GM18873 (cell line): ENCODE measurements at regions not wholly inside any gene's neighbourhood (a gene's known extent, or its start where the extent isn't known, plus 50 kb on each side); places are given as distances from the start of the nearest gene placed in this dataset.

Source experiments
- ATAC-seq: cut with Tn5 transposase; IDR thresholded peaks from one replicate; pipeline ENCODE4 v1.9.1; 2021; ENCODE audit warnings: mild to moderate bottlenecking, moderate library complexity, moderate number of reproducible peaks; ENCODE audit not compliant: unreplicated experiment, low FRiP score

DNA sequence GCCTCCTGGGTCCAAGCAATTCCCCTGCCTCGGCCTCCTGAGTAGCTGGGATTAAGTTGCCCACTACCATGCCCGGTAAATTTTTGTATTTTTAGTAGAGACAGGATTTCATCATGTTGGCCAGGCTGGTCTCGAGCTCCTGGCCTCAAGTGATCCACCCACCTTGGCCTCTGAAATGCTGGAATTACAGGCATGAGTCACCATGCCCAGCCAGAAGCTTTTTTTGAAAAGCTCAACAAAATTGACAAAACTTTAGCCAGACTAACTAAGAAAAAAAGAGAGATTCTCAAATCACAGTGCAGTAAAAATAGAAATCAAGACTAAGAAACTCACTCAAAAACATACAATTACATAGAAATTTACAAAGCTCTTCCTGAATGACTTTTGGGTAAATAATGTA lies 420.6 kb downstream of the COL12A1 start:
- no peak for ATAC-seq

DNA sequence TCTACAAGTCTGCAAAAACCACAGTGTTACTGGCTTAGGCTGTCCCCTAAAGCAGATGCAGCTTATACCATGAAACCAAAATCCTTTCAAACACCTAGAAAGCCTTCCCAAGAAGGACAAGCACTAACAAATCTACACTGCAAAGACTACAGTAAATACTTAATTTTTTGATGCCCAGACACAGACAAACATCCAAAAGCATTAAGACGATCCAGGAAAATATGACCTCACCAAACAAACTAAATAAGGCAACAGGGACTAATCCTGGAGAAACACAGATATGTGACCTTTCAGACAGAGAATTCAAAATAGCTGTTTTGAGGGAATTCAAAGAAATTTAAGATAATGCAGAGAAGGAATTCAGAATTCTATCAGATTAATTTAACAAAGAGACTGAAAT lies 423.5 kb downstream of the COL12A1 start:
- no peak for ATAC-seq

DNA sequence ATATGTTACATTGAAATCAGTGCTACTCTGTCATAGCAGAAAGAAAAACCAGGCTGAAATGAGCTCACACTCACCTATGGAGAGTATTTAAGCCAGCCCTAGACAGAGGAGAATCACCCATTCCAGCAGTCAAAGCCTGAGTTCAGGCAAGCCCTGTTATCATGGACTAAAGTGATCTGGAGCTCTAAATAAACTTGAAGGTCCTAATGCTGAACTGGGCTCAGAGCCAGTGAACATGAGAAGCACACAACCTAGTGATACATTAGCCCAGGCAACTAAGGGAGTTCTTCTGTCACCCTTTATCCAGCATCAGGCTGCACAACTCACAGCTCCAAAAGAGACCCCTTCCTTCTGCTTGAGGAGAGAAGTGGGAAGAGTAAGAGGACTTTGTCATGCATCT lies 425.0 kb downstream of the COL12A1 start:
- ATAC-seq = no peak

DNA sequence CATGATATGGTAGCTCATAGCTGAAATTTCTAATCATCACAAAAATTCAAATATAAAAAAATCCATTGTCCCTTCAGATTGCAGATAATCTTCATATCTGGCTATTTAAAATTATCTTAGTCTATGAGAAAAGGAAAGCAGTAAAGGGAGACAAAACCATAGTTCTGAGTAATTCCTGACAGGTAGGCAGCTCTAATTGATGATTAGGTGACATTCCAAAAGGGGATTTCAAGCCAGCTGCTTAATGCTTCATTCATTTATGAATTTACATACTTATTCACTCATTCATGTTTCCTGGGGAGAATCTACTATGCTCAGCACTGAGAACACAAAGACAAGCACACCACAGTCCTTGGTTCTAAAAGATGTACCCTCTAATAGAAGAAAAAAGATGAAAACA lies 437.1 kb downstream of the COL12A1 start:
- no peak for ATAC-seq

DNA sequence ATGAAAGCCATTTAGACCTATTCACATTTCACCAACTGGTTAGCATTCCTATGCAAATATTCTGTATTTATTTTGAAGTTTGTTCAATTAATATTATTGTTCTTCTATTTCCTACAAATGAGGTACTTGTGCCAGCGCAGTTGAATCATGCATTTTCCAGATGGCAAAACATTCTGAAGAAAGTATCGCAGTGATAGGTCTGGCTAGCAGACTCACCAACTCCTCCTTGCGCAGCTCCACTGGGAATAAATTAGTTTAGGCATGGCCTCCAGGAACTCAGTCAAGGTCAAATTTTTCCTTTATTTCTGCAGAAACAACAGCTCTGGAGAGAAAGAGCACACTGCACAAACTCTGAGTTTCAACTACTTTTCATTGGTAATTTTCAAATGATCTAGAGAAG lies 437.7 kb downstream of the COL12A1 start:
- ATAC-seq = no peak

DNA sequence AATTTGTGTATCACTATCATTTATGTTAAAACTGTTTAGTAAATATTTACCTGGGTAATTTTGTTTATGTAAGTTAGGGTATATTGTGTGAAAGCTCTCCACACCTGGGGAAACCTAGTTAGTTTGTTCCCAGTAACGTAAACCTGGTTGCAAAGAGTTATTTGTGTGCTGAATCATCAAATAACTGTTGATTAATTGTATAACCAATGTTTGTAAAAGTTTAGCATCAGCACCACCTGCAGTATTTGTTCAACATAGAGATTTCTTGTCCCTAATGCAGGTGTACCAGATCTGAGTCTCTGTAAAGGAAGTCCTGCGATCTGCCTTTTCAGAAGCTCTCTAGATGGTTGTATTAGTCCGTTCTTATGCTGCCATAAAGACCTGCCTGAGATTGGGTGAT lies 440.4 kb downstream of the COL12A1 start:
- ATAC-seq = no peak

DNA sequence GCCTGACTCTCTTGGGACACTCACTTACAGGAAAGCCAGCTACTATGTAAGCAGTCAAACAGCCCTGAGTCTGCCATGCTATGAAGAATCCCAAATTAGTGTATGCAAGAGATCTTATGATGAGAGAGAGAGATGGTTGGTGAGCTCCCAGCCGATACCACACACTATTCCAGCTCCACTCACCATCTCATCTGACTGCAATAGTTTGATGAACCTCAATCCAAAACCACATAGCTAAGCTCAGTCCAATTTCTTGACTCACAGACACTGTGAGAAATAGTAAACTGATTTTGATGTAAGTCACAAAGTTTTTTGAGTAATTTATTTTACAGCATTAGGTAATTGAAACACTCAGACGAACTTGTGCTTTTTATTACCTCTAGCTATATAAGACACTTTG lies 441.4 kb downstream of the COL12A1 start:
- no peak for ATAC-seq

DNA sequence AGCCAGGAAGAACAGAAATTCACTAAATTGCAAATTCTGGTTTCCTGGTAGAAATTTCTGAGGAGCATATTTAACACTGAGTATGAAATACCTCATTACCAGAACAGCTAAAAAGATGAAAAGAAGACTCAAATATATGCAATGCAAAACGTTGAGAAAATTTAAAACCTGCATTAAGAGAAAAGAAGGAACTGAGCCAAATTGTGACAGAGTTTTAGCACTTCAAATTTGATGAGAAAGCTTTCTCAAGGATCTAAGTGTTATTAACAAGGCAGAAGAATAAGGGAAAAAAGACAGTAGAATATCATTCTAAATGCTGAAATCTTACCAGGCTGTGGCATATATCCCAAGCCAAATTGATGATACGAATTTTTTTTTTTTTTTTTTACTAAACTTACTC lies 443.0 kb downstream of the COL12A1 start:
- no peak for ATAC-seq

DNA sequence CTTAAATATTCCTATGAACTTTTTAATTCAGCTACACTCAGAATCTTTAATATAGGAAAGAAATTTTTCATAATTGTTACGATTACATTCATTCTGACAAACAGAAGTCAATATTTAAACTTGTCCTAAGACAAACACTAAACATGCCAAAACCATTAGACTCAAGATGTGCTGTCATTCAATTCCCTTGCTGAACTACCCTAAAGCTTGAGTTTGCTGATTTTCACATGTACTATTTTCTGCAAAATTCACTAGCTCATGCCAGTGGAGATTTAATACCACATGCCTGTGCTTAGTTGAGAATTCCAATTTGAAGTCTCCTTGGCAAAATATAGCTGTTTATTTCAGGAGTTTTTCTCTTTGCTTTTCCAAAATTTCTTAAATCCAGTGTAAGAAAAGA lies 448.0 kb downstream of the COL12A1 start:
- ATAC-seq = no peak

DNA sequence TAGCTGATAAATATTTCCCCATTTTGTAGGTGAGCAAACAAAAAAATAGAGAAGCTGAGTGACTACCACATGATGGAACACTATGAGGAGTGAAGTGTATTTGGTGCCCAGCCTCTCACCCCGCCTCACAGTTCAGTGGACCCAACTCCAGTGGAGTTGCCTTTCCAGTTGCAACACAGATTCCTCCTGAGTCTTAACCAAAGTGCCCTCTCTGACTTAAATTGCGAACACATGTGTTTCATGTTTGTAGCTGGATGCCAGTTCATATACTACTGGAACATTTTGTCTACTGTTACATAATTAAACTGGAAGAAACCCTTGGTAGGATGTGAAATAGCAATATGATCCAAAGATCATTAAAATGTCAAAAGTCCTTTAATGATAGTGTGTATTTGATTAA lies 448.9 kb downstream of the COL12A1 start:
- no peak for ATAC-seq

DNA sequence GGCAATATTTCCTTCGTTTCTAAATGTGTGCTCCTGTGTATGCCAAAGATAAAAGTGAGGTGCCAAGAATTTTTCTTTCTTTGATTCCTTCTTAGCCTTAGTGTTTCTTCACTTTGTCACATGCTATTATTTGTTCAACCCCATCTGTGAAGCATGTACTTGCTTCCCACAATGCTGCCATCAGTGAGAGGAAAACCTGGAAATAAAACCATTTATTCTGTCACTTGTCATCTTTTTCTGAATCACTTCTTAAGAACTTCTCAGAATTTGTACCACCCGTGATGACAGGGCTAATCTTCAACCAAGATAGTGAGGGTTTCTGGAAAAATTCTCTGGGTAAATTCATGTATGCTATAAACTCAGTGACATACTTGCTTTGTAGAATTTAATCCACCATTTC lies 450.1 kb downstream of the COL12A1 start:
- no peak for ATAC-seq

DNA sequence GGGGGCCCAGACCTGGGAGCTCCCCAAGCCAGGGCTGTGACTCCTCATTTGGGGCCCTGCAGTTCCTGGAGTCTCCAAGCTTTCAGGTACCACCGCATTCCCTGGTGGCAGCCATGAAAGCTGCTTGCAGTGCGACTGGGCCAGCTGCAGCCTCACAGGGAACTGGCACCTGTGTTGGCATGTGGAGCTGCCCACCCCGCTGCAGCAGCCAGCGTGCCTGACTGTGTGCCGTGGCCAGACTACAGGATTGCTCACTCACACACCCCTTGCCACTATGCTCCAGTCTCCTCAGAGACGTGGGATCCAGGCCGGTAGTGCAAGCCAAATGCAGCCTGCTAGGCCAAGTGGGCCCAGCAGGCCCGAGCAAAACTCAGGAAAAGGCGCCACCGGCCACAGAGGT lies 450.7 kb downstream of the COL12A1 start:
- no peak for ATAC-seq

DNA sequence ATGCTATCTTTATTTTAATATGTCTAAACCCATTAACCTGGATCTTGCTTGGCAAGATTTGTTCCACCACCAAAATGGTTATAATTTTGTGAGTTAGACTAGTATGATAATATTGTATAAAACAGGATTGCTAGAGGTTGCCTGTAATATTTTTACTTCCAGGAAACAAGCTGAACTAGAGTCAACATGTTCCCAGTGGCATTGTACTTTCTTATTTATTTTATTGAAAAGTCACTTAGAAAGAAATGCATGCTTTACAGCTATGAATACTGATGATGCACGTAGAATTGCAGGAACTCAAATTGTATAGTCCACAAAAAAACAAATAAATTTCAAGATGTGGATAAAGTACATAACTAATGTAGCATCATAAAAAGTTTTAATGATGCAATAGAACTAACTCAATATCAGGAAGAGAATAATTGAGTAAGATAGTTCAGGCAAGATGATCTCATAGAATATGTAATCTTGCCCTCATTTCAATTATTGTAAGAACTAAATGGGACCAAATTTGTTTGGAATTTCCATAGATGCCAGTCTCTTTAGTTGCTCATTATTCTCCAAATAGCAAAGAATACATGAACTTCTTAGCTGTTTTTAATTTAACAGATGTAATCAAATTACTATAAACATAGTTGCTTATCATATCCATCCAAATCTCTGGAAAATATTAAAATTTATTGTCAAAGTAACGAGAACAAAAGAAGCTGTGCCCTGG lies 451.8 kb downstream of the COL12A1 start:
- no peak for ATAC-seq

DNA sequence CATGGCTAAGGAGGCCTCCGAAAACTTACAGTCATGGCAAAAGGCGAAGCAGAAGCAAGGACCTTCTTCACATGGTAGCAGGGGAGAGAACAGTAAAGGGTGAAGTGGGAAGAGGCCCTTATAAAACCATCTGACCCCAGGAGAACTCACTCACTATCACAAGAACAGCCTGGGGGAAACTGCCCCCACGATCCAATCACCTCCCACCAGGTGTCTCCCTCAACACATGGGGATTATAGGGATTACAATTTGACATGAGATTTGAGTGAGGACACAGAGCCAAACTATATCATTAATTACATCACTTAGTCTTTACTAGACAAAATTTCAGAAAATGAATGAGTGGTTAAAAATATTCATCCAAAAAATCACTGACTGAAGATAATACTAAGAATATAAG lies 453.6 kb downstream of the COL12A1 start:
- ATAC-seq = no peak

DNA sequence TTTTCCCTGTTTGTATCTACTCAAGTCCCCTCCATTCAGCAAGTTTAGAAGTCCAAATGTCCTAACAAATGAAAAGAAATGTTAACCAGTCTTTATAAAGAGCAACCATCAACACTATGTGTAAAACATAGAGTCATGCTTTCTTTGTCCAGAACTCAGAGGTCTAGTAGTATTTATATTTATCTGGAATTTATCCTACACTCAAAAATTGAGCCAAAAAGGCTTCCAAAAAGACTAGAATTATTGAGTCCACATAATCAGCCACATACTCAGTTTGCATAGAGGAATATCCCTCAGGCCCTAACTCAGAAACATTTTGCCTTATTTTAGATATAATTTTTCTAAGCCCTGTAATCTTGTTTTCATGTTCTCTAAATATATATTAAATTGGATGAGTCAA lies 455.0 kb downstream of the COL12A1 start:
- no peak for ATAC-seq

DNA sequence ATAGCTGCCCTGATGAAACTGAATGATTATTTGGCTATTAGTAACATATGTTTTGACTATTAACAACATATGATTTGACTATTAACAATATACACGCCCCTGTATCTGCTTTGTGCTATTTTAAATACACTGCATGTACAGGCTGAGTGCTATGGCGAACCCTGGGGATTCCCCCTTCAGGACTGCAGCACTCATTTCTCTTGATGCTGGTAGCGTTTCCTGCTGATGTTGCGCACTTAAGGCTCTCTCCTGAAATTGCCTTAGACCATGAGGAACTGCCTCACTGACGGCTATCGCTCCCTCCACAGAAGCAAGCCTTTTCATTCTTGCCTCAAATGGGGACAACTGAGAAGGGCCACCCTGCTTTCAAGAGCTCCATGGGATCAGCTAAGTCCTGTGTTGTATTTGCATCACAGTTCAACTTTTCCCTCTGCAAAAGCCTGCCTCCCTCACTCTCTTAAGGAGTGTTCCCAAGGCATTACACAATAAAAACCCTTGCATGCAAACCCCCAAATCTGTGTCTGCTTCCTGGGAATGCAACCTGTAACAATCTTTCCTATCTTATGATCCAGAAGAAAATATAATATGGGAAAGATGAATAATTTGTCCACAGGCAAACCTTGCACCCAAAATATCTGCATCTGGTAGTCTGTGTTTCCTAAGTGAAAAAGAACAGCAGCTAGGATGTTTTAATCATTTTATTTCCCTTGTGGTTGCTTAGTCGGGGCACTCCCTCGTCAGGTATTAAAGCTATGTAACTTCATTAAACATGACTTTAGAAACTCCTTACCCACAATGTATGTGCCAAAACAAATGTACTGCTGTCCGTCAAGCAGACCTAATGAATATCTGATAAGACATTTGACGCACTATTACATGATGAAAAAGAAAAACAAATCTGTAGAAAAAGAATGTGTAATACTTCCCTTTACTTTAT lies 456.4 kb downstream of the COL12A1 start:
- no peak for ATAC-seq

DNA sequence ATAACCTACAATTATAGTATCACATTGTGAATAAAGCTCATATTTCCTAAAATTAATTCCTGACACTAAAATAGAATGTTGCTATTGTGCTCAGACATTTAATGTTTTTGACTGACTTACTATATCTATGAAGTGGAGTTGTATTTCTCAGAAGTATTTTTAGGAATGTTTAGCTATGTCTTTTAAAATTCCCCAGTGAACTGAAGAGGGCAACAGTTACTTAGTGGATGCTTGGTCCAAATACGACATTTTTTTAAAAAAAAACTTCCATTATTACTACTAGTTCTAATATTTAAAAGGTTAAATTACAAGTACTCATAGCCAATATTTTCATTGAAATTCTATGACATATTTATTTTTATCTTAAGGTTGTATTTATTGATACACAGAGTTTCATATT lies 460.2 kb downstream of the COL12A1 start:
- no peak for ATAC-seq

DNA sequence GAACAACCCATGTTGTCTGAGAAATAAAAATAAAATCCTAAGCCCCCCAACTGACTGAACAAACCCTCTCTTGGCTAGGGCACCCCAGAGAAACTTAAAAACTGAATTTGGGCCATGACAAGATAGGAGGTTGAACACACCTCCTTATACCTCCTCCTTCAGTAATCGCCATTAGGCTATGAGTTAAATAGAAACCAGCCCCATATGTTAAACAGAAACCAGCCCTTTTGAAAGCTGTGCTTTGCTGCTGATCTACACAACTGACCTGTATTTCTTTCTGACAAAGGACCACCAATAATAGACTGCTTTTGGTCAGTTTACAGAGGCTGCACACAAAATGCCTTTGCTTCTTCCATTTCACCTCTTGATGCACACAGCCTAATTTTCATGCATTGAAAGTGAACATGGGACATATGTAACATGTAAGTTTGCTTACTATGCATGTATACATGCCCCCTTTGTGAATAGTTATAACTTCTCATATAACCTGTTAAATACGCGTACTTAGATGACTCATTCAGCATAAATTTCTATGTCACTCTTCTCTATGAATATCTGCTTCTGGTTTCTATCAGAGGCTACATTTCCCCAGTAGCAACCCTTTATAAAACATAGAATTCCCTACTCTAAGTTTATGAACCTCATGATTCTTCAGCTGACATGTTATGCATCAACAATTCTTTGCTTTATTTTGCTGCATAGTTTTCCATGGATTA lies 462.9 kb downstream of the COL12A1 start:
- ATAC-seq = peak; percentile 89

DNA sequence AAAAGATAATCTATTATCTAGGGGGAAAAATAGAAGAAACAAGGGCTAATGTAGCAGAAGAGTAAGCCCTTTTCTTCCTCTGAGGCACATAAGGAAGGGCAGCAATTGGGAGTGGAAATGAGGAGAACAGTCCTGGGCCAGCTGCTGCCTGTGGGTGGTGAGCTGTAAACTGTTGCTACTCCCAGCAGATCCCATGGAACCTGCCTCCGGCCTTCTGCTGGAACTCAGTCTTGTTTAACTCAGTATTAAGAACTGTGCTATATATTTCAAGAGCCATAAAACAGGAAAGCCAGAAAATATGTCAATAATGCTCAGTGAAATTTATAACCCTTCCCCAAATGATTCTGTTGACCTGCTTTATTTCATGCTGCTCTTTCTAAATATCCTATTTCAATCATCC lies 464.2 kb downstream of the COL12A1 start:
- ATAC-seq = no peak

DNA sequence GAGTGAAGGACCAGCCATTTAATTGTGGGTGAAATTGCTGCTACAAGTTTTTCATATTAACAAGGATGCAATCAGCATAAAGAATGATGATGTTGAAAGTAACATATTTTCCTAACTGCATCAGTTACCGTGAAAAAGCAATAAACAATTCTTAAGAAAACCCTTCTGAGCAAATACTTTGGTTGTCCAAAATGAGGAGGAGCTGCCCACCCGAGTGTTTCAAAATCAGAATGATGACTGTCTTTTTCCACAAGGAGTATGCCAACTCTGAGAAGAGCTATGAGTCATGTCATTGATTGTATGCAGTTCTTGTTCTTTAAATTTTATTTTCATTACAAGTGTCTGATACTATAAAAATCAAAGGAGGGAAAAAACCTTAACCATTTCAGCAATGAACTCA lies 470.5 kb downstream of the COL12A1 start:
- no peak for ATAC-seq

DNA sequence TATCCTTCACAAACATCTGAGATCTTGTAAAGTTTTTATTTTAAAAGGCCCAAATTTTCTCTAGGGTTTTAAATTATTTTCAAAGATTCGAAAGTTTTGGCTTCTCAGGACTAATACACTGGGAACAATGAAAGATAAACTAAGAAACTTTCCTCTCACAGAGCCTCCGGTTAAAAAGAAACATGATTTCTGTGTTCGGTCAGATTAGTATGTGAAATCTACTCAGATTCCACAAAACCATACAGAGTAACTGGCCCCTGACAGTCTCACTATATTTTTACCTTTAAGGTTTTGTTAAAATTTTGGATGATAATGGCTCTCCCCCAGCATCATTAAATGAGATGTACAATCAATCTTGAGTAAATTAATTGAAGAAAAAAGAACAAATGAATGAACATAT lies 471.0 kb downstream of the COL12A1 start:
- ATAC-seq = no peak
